ENCODE measurements at regions not wholly inside any gene's neighbourhood (a gene's known extent, or its start where the extent isn't known, plus 50 kb on each side); places are given as distances from the start of the nearest gene placed in this dataset.
"Not testable (repeated sequence)": the region's sequence is repeated elsewhere in the genome, so short reads cannot be mapped to it uniquely, and the experiment has no call there.

- Mint-ChIP-seq H3K36me3 (no peaks in the 10 kb centered on the region), H3K4me3 (peak overlapping the region in 1 of 8 donors; percentile 39), H3K4me1 (peaks cover 0 to 2% (median 0%) of the 10 kb centered on the region in 4 donors), H3K27ac (no peak overlapping the region), H3K27me3 (peaks cover 0 to 3% of the 10 kb centered on the region in 2 donors), H3K9me3 (no peaks in the 10 kb centered on the region)
- POLR2A ChIA-PET (ENCODE audit: partially characterized antibody) = no interaction called here
- Histone ChIP-seq H3K9me3 (ENCODE audit: control insufficient read depth in 1 of 2, low read length in 2 of 2) (no peaks in the 10 kb centered on the region), H3K4me1 (ENCODE audit: insufficient read depth, low read length) (no peaks in the 10 kb centered on the region), H3K36me3 (ENCODE audit: insufficient read depth, low read length) (no peaks in the 10 kb centered on the region), H3K27me3 (ENCODE audit: insufficient read depth, low read length) (no peaks in the 10 kb centered on the region), H3K27ac (ENCODE audit: low read depth, low read length) (no peak overlapping the region), H3K4me3 (ENCODE audit: low read length in 2 of 2) (no peak overlapping the region)
- CTCF ChIA-PET (ENCODE audit: partially characterized antibody) = interaction anchor here (2.6 kb wide), 1 partner anchor 1993 kb away, joined by 9 read pairs; no protein-coding TSS in a partner anchor
- intact Hi-C loops (cut with micrococcal nuclease) = no loop called here
- DNase-seq = no peak
Observed at GRCh38 chr4:18691431-18692200, 670.1 kb upstream of the LCORL start.

GRCh38 chr4:18690291-18690955 lies 668.9 kb upstream of the LCORL start:
- Histone ChIP-seq H3K4me1 (ENCODE audit: insufficient read depth, low read length) (no peaks in the 10 kb centered on the region), H3K36me3 (ENCODE audit: insufficient read depth, low read length) (no peaks in the 10 kb centered on the region), H3K4me3 (ENCODE audit: low read length in 2 of 2) (no peak overlapping the region), H3K9me3 (ENCODE audit: control insufficient read depth in 1 of 2, low read length in 2 of 2) (no peaks in the 10 kb centered on the region), H3K27ac (ENCODE audit: low read depth, low read length) (no peak overlapping the region), H3K27me3 (ENCODE audit: insufficient read depth, low read length) (no peaks in the 10 kb centered on the region)
- Mint-ChIP-seq H3K27ac (no peak overlapping the region), H3K27me3 (peaks cover 0 to 3% of the 10 kb centered on the region in 2 donors), H3K4me1 (peaks cover 0 to 2% (median 0%) of the 10 kb centered on the region in 4 donors), H3K36me3 (no peaks in the 10 kb centered on the region), H3K9me3 (no peaks in the 10 kb centered on the region), H3K4me3 (no peak overlapping the region)
- no peak for DNase-seq
- ChIA-PET POLR2A (ENCODE audit: partially characterized antibody) (no interaction called here), CTCF (ENCODE audit: partially characterized antibody) (interaction anchor here (1.2 to 2.6 kb wide), 2 partner anchors 18 to 1995 kb away, joined by 3 to 9 read pairs; no protein-coding TSS in a partner anchor)
- intact Hi-C loops (cut with micrococcal nuclease) = no loop called here

DNA sequence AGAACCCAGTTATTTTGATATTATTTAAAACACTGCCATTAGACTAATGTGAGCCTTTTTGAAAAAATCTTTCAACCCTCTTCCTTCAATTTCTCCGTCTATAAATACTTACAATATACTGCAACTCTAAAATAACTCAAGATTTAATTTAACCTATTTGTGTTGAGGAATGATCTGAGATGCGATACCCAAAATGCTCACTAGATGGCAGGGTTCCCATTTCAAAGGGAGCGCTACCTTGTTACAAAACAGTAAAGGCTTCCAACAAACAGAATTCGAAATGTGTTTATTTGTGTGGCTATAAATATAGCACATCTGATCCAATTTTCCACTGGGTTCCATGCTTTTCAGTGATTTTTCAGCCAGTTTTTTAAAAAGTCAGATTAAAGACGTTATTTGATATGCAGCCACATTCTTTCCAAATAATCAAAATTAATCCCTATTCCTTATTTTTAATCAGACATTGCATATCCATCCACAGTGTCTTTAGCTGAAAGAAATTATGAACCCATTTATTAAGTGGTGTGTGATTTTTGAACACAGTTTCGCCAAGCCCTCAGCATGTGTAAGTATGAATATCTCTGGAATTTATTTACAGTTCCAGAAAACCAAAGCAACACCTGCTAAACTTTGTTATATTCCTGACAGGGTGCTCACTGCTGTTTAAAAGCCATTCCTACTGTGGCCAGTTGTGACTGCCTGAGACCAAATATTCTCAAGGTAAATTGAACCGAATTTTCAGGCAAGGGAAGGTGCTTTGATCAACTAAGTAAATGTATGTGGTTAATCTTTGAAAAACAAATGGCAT lies 668.0 kb upstream of the LCORL start:
- H3K9me3 Mint-ChIP-seq = no peaks in the 10 kb centered on the region
- no peak overlapping the region for H3K4me3 Mint-ChIP-seq
- H3K36me3 ChIP-seq (ENCODE audit: insufficient read depth, low read length) = no peaks in the 10 kb centered on the region
- H3K4me1 Mint-ChIP-seq = peaks cover 0 to 2% (median 0%) of the 10 kb centered on the region in 4 donors
- H3K4me3 ChIP-seq (ENCODE audit: low read length in 2 of 2) = no peak overlapping the region
- H3K27ac ChIP-seq (ENCODE audit: low read depth, low read length) = no peak overlapping the region
- POLR2A ChIA-PET (ENCODE audit: partially characterized antibody) = no interaction called here
- H3K27ac Mint-ChIP-seq = no peak overlapping the region
- no peaks in the 10 kb centered on the region for H3K9me3 ChIP-seq (ENCODE audit: control insufficient read depth in 1 of 2, low read length in 2 of 2)
- CTCF ChIA-PET (ENCODE audit: partially characterized antibody) = interaction anchor here (1.2 to 2.6 kb wide), 2 partner anchors 19 to 1995 kb away, joined by 3 to 9 read pairs; no protein-coding TSS in a partner anchor
- DNase-seq = peak in 4 of 5 donors; percentile 7 to 25 (median 19)
- H3K4me1 ChIP-seq (ENCODE audit: insufficient read depth, low read length) = no peaks in the 10 kb centered on the region
- no peaks in the 10 kb centered on the region for H3K36me3 Mint-ChIP-seq
- intact Hi-C loops (cut with micrococcal nuclease) = no loop called here
- peaks cover 0 to 3% of the 10 kb centered on the region in 2 donors for H3K27me3 Mint-ChIP-seq
- H3K27me3 ChIP-seq (ENCODE audit: insufficient read depth, low read length) = no peaks in the 10 kb centered on the region

DNA sequence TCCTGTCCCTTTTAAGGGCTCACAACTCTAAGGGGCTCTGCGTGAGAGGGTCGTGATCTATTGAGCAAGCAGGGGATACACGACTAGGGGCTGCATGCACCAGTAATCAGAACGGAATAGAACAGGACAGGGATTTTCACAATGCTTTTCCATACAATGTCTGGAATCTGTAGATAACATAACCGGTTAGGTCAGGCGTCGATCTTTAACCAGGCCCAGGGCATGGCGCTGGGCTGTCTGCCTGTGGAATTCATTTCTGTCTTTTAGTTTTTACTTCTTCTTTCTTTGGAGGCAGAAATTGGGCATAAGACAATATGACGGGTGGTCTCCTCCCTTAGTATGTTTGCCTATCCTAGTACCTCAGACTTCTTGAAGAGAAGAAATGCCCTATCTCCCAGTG lies 666.8 kb upstream of the LCORL start:
- H3K4me3 ChIP-seq (ENCODE audit: low read length in 2 of 2); CTCF ChIA-PET (ENCODE audit: partially characterized antibody); H3K27me3 Mint-ChIP-seq; H3K9me3 ChIP-seq (ENCODE audit: control insufficient read depth in 1 of 2, low read length in 2 of 2); H3K36me3 ChIP-seq (ENCODE audit: insufficient read depth, low read length); H3K9me3 Mint-ChIP-seq; POLR2A ChIA-PET (ENCODE audit: partially characterized antibody); H3K4me1 Mint-ChIP-seq; H3K4me3 Mint-ChIP-seq; H3K27ac ChIP-seq (ENCODE audit: low read depth, low read length); DNase-seq; intact Hi-C loops (cut with micrococcal nuclease); H3K27ac Mint-ChIP-seq; H3K4me1 ChIP-seq (ENCODE audit: insufficient read depth, low read length); H3K27me3 ChIP-seq (ENCODE audit: insufficient read depth, low read length); H3K36me3 Mint-ChIP-seq: not testable (repeated sequence)

DNA sequence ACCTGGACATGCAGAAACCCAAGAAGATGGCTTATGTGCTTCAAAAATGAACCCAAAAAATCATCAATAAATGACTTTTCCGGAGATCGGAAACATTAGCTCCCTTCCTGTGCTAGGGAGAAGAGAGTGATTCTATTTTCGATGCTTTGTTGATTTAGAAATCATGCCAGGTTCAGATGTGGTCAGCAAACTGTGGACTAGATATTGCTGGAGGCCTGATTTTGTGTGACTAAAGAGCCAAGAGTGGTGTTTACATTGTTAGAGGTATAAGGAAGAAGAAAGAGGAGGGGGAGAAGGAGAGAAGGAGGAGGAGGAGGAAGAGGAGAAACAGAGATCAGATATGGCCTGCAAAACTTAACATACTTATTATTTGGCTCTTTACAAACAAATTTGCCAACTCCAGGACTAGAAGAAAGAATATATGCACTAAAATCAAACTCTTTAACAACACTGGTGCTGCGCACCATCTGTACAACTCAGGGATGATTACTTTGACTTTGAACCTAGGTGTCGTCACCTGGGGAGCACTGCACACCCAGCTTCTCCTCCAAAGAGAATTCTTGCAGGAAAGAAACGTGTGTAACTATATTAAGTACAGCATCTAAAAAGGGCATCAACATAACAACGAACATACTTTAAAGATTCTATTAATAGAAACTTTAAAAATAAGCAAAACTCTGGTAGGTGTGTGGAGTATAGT lies 664.9 kb upstream of the LCORL start:
- intact Hi-C loops (cut with micrococcal nuclease) = no loop called here
- POLR2A ChIA-PET (ENCODE audit: partially characterized antibody) = no interaction called here

GRCh38 chr4:18684932-18685331 lies 663.4 kb upstream of the LCORL start:
- DNase-seq = no peak
- no peaks in the 10 kb centered on the region for H3K27me3 ChIP-seq (ENCODE audit: insufficient read depth, low read length)
- H3K9me3 ChIP-seq (ENCODE audit: control insufficient read depth in 1 of 2, low read length in 2 of 2) = no peaks in the 10 kb centered on the region
- H3K36me3 ChIP-seq (ENCODE audit: insufficient read depth, low read length) = no peaks in the 10 kb centered on the region
- no peaks in the 10 kb centered on the region for H3K36me3 Mint-ChIP-seq
- H3K4me3 Mint-ChIP-seq = no peak overlapping the region
- intact Hi-C loops (cut with micrococcal nuclease) = no loop called here
- no peak overlapping the region for H3K27ac ChIP-seq (ENCODE audit: low read depth, low read length)
- H3K4me1 Mint-ChIP-seq = no peaks in the 10 kb centered on the region
- no peaks in the 10 kb centered on the region for H3K4me1 ChIP-seq (ENCODE audit: insufficient read depth, low read length)
- peaks cover 0 to 5% of the 10 kb centered on the region in 2 donors for H3K27me3 Mint-ChIP-seq
- no peak overlapping the region for H3K4me3 ChIP-seq (ENCODE audit: low read length in 2 of 2)
- H3K9me3 Mint-ChIP-seq = peaks cover 0 to 2% (median 0%) of the 10 kb centered on the region in 8 donors
- no peak overlapping the region for H3K27ac Mint-ChIP-seq
- ChIA-PET POLR2A (ENCODE audit: partially characterized antibody) (no interaction called here), CTCF (ENCODE audit: partially characterized antibody) (no interaction called here)

More for the DNA sequence above, 664.9 kb upstream of the LCORL start:
- no peaks in the 10 kb centered on the region for H3K36me3 Mint-ChIP-seq
- peaks cover 0 to 2% (median 0%) of the 10 kb centered on the region in 8 donors for H3K9me3 Mint-ChIP-seq
- peaks cover 0 to 8% of the 10 kb centered on the region in 2 donors for H3K27me3 Mint-ChIP-seq
- no peak overlapping the region for H3K4me3 Mint-ChIP-seq
- no peak overlapping the region for H3K27ac Mint-ChIP-seq
- no peak for DNase-seq
- H3K9me3 ChIP-seq (ENCODE audit: control insufficient read depth in 1 of 2, low read length in 2 of 2) = no peaks in the 10 kb centered on the region
- no peak overlapping the region for H3K27ac ChIP-seq (ENCODE audit: low read depth, low read length)
- no peaks in the 10 kb centered on the region for H3K4me1 ChIP-seq (ENCODE audit: insufficient read depth, low read length)
- H3K36me3 ChIP-seq (ENCODE audit: insufficient read depth, low read length) = no peaks in the 10 kb centered on the region
- CTCF ChIA-PET (ENCODE audit: partially characterized antibody) = interaction anchor here (0.7 to 1.0 kb wide), 2 partner anchors 10 to 11 kb away, joined by 3 read pairs; no protein-coding TSS in a partner anchor
- no peaks in the 10 kb centered on the region for H3K27me3 ChIP-seq (ENCODE audit: insufficient read depth, low read length)
- H3K4me3 ChIP-seq (ENCODE audit: low read length in 2 of 2) = no peak overlapping the region
- H3K4me1 Mint-ChIP-seq = peaks cover 0 to 2% (median 0%) of the 10 kb centered on the region in 4 donors

Measured in CD4-positive, alpha-beta memory T cell (primary cell).